HG02610 (cell line): ENCODE measurements at regions not wholly inside any gene's neighbourhood (a gene's known extent, or its start where the extent isn't known, plus 50 kb on each side); places are given as distances from the start of the nearest gene placed in this dataset.
"Not testable (repeated sequence)": the region's sequence is repeated elsewhere in the genome, so short reads cannot be mapped to it uniquely, and the experiment has no call there.

Experiments
- ATAC-seq: cut with Tn5 transposase; IDR thresholded peaks from one replicate; pipeline ENCODE4 v1.9.1; 2021; ENCODE audit warnings: mild to moderate bottlenecking, moderate library complexity; ENCODE audit not compliant: unreplicated experiment

DNA sequence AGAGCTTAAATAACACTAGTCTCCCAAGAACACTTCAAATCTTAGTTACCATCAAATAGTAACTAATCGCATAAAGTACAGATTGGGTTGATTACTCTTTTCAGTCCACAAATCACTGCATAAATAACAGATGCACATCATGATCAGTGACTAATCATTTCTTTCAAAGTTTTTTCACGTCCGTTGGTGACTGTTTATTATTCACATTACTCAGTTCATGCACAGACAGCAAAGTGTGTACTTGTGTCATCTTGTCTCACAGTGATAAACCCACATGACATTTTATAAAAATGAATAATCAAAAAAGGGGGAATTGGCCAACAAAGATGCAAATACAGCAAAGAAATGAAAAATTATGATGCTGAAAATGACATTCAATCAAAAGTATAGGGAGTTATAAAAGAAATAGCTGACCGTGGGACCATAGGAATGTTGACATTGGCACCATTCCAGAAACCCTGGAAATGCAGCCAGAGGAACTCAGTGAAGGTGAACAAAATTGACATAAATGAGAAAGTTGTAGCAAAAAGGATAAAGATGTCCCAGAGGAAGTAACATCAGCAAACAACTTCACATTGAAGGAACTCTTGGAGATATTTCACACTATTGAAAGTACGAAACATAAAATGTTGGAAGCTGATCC lies 161.5 kb downstream of the SOX3 start:
- no peak for ATAC-seq

- ATAC-seq: no peak
These were observed 162.5 kb downstream of the SOX3 start for GRCh38 chrX:140342410-140342809.

DNA sequence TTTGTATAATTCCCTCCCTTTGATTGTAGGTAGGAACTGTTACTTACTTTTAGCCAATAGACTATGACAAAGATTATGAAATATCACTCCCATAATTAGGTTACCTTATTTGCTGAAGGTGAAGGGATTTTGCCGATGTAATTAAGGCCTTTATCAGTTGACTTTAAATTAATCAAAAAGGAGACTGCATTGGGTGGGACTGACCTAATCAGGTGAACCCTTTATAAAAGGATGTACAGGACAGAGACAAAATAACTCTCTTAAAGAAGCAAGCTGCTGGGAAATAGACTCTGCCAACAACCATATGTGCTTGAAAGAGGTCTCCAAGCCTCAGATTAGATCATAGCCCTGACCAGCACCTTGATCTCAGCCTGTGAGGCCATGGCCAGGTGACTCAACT lies 167.6 kb downstream of the SOX3 start:
- ATAC-seq: no peak

DNA sequence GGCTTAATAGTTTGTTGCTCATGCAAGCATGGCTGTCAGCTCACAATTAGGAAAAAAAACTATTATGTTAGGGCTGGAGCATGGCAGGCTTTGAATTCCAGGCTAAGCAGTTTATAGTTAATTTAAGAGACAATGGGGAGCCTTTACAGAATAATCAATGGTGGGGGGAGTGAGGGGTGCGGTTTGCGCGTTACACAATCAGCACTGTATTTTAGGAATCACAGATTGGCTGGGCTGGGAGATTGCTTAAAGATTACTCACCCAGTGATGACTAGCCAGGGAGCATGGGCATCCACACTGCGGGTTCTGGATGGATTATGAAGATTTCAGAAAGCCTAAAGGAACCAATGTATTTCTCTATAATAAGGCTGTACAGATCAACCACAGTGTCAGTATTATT lies 186.6 kb downstream of the SOX3 start:
- no peak for ATAC-seq

DNA sequence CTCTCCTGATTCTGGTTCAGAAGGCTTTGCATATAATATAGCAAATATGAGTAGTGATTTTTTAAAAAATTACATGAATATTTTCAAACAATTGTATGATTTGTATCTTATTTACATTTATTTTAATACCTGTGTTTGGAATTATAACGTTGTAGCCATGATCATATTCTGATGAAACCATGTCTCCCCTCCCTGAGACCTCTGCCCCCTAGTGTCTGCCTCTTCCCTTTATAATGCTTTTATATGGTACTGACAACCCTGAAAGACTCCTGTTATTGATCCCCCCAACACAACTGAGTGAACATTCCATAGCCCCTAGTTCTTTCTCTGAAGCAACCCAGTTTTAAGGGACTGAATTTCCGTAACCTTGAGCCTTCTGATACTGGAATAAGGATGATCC lies 187.4 kb downstream of the SOX3 start:
- ATAC-seq: no peak

DNA sequence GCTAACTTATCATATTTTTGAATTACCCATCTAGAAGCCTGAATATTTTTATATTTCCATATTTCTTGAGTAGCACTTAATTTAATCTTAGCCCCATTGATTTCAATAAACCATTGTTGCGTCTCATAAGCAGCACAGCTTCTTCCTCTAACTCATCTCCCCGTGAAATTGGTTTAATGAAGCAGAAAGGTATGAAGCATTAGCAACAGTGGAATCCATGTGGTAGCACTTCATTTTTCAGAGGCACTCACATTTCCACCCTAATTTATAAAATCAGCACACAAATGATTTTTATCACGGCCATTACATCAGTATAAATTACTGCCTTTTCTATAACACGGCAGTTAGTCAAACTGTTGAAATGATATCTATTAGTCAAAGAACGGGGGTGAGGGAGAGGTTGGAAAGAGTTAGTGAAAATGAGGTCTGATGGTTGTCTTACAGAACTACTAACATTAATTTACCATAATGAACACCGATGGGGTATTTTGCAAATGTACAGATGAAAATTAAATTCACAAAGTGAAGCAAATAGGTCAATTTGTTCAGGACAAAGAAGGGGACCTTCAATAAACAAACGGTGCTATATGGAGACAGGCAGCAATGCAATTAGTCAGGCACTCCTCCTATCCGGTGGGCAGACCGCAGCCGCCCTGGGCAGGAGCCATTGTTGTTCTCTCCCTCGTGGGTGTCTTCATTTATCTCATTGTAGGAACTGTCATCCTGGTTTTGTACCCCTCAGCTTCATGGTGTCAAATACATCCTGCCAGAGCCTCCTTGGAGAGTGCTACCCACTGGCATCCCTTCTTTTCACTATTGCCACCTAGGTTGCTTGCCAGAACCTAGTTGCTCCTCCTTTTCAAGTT lies 205.7 kb downstream of the SOX3 start:
- ATAC-seq: no peak

DNA sequence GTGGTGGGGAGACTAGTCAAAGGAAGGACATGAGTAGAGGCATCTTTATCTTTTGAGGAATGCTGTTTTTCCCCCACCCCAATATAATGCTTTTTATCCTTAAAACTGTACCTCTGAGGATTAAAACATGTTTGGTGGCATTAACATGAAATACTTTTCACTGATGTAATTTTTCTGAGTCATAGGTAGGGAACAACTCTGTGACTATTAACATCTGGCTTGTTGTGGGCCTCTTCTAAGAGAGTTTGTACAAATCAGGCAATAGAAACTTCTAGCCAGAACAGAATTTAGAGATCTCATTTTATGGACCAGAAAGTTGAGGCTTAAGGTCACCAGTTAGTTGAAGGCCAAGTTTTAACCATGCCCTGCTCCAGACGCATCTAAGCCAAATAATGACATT lies 207.6 kb downstream of the SOX3 start:
- ATAC-seq: no peak

GRCh38 chrX:140292961-140293360 lies 211.9 kb downstream of the SOX3 start:
- ATAC-seq: no peak

DNA sequence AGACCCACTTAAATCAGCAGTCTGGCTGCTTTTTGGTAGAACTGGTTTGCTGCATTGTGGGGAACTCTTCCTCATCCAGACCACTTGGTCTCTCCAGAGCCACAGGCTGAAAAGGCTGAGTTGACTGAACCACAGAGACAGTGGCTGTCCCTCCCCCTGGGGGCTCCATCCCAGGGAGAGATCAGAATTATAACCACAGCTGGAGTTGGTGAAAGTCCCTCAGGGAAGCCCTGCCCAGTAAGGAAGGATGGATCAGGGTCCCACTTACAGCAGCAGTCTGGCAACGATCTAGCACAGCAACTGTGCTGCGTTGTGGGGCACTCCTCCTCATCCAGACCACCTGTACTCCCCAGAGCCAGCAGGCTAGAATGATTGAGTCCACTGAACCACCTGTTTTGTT lies 212.7 kb downstream of the SOX3 start:
- ATAC-seq: no peak

DNA sequence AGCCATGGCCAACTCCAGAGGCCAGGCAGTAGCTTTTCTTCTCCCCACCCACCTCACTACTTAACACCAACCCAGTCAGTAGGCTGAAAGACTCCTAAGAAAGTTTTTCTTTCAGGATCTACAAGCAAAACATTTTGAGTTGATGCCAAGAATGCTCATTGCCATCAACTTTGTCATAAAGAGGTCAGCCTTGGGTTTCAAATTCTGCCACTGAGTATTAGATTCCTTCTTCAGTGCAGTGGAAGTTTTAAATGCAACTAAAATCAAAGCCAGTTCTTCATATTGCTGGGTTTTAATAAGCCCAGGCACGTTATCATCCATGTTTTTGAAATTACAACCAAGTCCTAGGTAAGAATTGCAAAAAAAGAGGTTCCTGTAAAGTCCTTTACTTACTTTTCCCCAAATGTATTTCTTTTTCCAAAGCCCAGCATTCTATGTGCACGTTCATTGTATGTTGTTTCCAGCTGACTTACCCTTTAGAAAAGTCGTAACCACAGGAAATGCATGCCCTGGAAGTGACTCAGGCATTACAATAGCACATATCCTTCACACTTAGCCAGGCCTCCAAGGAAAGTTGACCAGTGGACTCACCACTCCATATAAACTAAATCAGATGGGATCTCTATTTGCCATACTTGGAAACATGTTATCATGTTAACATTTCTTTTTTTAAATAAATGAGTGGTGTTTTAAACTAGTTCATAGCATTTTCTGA lies 229.9 kb downstream of the SOX3 start:
- no peak for ATAC-seq

DNA sequence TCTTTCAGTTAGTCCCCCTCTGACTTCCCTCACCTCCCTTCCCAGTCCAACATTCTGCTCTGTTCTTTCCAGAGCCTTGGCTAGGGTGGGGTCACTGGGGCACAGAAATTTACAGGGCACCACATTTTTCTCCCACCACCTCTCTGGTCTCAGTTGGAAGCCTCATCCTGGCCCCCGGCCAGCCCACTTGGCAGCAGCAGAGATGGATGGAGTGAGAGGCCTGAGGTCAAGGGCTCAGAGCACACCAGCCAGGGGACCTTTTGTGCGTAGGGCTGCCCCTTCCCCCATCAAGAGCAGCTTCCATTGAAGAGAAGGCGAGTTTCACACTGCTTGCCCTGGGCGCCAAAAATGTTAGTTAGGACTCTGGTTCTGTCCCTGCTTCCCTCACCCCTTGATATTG lies 230.9 kb downstream of the SOX3 start:
- no peak for ATAC-seq

- ATAC-seq: no peak
These were observed 254.5 kb downstream of the SOX3 start for GRCh38 chrX:140250391-140250790.

- no peak for ATAC-seq
These were observed 255.8 kb downstream of the SOX3 start for GRCh38 chrX:140249088-140249487.

- ATAC-seq: no peak
These were observed 263.9 kb upstream of the CXorf66 start for GRCh38 chrX:140229191-140229590.

- not testable (repeated sequence) for ATAC-seq
These were observed 260.7 kb upstream of the CXorf66 start for GRCh38 chrX:140226037-140226436.

DNA sequence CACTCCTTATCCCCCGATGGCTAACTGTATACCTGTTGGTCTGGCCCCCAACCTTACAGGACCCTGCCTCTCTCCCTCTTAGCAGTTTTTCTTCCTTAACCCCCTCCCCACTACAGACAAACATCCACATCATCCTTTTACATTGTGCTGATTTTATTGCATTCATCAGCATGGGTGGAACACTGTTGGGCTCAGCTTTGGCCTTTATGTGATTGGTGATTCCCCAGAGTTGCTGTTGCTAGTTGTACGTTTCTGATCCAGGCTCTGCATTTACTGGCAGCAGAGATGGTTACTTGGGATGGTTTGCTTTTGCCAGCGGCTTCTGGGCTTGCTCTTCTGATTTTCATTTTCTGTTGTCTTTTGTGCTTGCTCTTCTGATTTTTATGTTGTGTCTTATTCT lies 250.6 kb upstream of the CXorf66 start:
- not testable (repeated sequence) for ATAC-seq

GRCh38 chrX:140214518-140214917 lies 249.2 kb upstream of the CXorf66 start:
- not testable (repeated sequence) for ATAC-seq

- ATAC-seq: no peak
These were observed 241.3 kb upstream of the CXorf66 start for GRCh38 chrX:140206657-140207056.

DNA sequence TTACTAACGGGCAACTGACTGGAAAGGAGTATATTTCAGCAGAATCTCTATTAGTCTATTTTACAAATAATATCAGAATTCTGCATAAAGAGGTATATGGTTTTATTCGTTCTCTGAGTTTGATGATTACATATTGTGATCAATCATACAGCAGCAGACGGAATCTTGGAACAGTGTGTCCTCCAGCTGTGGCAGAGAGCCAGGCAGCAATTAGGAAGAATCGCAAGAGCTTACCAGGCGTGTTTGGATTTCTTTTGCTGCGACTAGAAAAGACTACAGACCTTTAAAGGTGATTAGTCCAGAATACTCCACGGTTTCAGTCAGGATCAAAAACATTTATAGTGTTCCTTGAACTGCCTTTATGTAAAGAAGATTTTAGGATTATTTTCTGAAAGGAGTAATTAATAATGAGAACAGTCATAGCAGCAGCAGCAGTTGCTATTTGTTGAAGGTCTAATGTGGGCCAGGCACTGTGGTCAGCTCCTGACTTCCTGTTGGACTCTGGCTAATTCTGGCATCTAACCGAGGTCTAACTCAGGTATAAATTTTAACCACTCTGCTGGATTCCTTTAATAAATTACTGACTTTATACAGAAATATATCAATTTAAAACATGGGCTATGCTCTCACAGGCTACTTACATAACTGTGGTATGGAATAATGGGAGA lies 225.3 kb upstream of the CXorf66 start:
- no peak for ATAC-seq

DNA sequence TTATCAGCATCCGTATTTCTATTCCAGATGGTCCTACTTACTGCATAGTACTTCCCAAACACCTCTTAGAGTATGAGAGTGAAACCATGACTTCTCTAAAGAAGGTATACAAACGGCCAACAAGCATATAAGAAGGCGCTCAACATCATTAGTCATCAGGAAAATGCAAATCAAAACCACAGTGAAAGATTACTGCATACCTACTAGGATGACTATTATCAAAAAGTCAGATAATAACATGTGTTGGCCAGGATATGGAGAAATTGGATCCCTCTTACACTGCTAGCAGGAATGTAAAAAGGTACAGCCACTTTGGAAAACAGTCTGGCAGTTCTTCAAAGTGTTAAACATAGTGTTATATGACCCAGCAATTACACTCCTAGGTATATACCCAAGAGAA lies 215.3 kb upstream of the CXorf66 start:
- no peak for ATAC-seq

GRCh38 chrX:140177821-140178220 lies 212.5 kb upstream of the CXorf66 start:
- ATAC-seq: no peak
